ENCODE measurements at regions not wholly inside any gene's neighbourhood (a gene's known extent, or its start where the extent isn't known, plus 50 kb on each side); places are given as distances from the start of the nearest gene placed in this dataset.

DNA sequence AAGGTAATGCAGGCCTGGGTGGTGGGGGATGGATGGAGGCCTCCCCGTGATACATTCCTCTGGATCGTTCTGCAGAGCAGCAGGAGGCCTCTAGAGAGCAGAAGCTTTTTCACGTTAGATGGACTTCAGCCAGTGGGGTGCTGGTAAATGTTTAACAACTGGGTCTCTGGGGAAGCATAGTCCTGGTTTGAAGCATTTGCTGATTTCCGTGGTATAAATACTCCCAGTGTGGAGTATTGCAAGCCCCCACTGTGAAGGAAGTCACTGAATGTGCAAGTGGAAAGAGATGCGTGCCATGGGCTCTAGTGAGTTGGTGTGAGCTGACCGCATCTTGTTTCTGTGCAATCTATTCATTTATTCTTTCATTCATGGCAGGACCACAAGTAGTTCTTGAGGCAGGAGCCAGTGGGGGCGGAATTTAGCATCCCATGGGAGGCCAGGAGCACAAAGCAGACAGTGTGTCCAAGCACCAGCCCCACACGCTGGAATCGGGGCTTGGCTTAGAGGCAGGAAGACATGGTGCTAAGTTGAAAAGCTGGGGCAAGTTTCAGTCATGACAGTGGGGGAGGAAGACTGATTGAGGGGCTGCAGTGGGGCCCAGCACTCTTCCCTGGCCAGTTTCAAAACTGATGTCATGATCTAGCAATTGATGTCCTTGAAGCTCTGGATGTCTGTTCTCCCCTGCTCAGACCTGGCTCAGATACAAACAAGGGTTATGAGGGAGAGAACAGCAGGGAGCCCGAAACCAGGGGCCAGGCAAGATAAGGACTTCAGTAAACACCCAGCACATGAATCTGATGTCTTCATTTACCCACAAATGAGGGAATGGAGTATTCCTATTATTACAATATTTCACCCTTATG, 280.9 kb upstream of the LYZL1 start:
- no peak for FAIRE-seq
- DNase-seq (ENCODE audit: insufficient read length, low spot score): no peak

DNA sequence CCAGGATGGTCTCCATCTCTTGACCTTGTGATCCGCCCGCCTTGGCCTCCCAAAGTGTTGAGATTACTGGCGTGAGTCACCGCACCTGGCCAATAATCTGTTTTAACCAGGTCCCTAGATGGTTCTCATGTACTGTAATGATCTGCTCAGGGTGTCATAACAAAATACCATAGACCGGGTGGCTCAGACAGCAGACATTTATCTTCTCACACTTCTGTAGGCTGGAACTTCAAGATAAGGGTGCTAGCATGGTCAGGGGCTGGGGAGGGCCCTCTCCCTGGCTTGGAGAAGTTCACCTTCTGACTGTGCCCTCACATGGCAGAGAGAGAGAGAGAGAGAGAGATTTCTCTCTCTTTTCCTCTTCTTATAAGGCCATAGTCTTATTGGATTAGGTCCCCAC, 279.4 kb upstream of the LYZL1 start:
- FAIRE-seq (no peak), DNase-seq (ENCODE audit: insufficient read length, low spot score) (no peak)

DNA sequence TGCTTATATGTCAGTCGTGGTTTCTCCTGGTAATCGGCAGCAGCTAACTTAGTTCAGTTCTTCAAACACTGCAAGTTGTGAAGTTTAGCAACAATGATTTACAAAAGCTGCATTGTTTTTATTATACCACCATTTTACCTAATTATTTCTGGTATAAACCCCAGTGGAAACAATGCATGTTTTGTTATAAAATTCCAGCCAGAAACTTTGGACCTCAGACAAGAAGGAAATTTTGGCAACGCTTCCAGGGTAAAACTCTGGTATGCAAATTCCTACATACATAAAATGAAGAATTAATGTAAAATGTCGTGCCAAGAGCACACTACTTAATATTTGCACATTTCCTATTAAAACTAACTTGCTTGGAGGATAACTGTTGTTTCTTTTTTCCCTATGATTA, 277.4 kb upstream of the LYZL1 start:
- FAIRE-seq (no peak), DNase-seq (ENCODE audit: insufficient read length, low spot score) (no peak)

DNA sequence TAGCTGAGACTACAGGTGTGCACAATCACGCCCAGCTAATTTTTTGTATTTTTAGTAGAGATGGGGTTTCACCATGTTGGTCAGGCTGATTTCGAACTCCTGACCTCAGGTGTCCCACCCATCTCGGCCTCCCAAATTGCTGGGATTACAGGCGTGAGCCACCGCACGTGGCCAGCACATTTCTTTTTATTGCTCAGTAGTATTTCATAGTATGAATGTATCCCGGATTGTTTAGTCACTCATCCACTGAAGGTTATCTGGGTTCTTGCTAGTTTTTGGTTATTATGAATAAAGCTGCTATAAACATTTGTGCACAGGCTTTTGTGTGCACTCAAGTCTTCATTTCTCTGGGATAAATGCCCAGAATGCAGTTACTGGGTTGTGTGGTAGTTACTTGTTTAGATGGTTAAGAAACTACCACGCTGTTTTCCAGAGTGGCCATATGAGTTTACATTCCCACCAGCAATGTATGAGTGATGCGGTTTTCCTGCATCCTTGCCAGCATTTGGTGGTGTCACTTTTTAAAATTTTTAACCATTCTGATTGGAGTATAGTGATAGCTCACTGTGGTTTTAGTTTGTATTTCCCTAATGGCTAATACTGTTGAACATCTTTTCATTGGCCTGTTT, 275.8 kb upstream of the LYZL1 start:
- no peak for FAIRE-seq

DNA sequence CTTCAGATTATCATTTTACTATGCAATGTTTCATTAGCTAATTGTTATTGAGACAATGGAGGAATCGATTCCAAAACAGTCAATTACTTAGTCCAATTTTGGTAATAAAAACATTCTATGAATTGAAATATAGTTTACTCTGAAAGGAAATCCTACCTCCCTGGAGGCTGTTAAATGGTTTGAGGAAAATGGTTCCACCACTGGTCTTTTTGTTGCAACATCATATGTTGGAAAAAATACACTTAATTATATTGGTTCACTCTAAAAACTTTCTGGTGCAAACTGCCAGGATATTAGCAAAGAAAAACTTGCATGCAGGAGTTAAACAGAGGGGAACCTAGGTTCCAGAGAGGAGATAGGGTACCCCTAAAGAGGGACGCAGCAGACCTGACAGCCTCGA, 267.3 kb upstream of the LYZL1 start:
- FAIRE-seq: no peak

More for the DNA sequence above, 275.8 kb upstream of the LYZL1 start:
- DNase-seq (ENCODE audit: insufficient read length, low spot score): no peak

DNA sequence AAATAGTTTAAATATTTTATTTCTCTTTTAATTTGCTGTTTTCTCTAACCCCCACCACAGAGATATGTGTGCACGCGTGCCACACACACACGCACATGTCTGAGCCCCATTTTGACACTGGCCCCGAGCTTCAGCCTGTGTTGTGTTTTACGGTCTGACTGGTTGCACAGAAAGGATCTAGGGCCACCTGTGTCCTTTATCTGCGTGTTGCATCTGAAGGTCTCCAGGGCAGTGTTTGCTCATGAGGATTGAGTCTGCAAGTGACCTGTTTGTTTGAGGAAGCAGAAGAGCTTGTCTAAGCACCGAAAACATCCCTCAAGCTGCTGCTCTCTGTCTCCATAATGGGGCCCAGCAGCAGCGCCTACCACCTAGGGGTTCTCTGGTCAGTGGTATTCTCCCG, 266.4 kb upstream of the LYZL1 start:
- FAIRE-seq (no peak), DNase-seq (ENCODE audit: insufficient read length, low spot score) (no peak)

More for the DNA sequence above, 267.3 kb upstream of the LYZL1 start:
- no peak for DNase-seq (ENCODE audit: insufficient read length, low spot score)

DNA sequence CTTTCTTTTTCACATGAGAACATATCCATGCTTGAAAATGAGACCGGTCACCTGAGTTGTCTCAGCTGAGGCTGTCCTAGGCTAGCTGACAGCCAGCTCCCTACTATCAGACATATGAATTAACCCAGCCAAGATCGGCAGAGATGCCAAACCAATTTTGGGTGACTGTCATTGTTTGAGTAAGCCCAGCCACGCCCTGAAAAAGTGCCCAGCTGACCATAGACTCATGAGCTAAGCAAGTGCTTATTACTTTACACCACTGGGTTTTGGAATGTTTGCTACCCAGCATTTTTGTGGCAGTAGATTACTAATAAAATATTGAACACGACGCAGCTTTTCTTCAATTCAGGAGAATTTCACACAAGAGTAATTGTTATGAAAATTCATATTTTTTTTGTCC, 265.2 kb upstream of the LYZL1 start:
- FAIRE-seq (no peak), DNase-seq (ENCODE audit: insufficient read length, low spot score) (no peak)

DNA sequence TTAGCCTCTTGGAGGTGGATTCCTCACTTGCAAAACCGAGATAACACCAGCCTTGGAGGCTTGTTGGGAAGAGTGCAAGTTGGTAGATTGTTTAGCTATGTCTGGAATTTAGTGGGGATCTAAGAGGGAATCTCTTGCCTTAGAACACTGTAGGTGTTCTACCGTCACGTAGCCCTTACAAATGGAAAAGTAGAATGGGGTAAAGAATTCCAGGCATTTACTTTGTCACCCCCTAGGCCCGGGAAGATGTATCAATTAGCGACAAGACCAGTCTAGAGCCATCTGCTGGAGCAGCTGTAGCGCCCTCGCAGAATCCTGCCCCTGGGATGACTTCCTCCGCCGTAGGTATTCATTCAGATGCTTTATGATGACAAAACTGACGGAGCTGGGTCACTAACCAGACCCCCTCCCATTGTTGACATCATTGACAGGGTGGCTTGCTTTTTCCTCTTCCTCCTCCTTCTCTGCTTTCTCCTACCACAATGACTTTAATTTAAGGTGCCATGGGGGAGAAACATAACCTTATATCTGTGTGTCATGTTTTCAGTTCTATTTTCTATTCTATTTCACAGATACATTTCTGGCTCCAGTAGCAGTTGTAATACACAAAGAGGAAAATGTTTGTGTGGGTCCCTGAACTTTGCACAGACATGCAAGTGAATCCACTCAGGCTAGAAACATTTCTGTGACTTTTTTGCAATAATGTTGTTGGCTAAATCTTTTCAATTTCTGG, 262.6 kb upstream of the LYZL1 start:
- FAIRE-seq (no peak), DNase-seq (ENCODE audit: insufficient read length, low spot score) (no peak)

DNA sequence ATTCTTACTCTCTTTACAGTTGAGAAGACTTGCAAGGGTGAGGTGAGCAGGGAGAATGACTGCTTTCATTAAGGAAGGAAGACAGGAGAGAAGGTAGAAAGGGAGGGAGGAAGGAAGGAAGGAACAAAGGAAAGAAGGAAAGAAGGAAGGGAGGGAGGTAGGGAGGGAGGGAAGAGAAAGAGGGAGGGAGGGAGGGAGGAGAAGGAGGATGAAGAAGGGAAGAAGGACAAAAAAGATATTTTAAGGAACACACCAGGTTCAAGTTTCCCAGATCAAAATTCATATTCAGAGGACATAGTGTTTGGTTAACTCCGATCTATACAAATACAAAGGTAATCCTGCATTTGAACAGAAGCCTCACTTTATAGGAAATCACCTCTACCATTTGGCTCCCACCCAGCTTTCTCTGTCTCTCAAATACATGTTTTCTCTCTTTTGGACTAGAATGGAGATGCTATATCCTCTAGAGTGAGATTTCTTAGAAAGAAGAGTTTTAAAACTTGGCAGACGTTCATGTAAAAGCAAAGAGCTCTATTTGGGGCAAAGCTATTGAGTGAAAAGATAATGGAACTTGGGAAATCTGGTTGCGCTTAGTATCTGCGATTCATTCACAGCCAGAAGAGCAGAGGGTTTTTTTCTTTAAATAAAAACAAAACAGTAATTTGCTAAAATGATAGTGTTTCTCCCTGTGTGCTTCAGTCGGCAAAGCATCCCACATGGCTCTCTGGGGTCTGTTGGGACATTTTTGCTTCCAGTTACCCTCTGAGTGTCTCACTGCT, 261.9 kb upstream of the LYZL1 start:
- no peak for FAIRE-seq
- DNase-seq (ENCODE audit: insufficient read length, low spot score): no peak

DNA sequence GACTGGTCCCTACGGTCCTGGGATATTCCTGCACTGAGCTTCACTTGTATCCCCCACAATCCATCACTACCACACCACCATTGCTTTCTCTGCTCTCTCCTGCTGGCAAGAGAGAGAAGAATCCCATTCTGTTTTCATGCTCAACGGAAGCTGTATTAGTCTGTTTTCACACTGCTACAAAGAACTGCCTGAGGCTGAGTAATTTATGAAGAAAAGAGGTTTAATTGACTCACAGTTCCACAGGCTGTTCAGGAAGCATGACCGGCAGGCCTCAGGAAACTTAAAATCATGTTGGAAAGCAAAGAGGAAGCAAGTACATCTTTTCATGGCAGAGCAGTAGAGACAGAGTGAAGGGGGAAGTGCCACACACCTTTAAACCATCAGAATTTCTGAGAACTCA, 260.4 kb upstream of the LYZL1 start:
- DNase-seq (ENCODE audit: insufficient read length, low spot score) (no peak), FAIRE-seq (no peak)

DNA sequence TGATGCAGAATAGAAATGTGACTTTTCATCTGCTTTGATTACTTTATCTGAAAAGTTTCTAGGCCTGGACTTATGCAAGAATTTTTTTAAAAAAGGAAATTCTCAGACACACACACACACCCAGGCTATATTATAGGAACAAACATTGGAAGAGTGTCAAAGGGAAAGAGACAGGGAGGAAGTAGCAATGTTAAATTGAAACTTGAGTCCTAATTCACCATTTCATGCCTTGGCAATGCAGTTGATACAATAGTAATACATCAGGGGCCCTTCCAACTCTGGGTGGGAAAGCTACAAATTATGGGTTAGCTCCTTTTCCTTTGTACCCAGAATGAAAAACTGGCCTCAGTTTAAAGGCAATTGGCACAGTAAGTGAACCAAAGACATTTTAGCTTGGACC, 258.0 kb upstream of the LYZL1 start:
- no peak for FAIRE-seq
- DNase-seq (ENCODE audit: insufficient read length, low spot score): no peak

DNA sequence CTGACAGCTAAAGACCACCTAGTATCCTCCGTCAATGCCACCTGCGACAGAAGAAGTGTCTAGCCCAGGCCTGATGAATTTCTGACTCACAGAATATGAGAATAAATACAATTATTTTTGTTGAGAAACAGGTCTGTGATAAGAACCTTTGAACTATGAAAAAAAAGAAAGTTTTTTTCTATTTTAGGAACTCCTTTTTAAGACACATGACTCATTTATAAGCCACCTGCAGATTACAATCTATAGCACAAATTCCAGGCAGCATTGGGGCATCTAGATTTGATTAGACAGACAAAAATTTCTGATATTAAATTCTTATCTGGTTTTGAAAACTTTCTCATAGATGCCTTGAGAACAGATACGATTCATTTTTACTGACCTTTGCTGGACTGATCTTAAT, 256.7 kb upstream of the LYZL1 start:
- FAIRE-seq: no peak

DNA sequence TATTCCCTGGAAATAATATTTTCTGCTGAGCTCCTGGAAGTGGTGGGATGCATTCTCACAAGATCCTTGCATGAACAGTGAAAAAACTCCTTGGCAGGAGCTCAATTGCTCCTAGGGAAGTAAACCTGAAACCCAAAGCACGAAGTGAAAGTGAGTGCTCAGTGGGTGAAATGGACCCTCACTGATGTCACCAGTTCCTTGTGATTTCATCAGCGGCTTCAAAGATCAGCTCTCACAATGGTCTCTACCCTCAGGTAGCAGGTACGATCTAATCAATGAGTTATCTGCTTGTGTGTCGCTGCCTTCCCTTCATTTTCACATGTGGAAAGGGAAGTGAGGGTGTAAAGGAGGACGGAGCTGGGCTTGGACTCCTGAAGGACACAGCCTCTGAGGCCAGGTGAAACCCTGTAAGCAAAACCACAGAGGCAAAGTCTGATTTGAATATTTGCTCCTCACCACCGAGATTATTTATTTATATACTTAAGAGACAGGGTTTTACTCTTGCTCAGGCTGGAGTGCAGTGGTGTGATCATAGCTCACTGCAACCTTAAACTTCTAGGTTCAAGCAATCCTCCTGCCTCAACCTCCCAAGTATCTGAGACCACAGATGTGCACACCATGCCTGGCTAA, 255.4 kb upstream of the LYZL1 start:
- no peak for FAIRE-seq

More for the DNA sequence above, 256.7 kb upstream of the LYZL1 start:
- DNase-seq (ENCODE audit: insufficient read length, low spot score): no peak

DNA sequence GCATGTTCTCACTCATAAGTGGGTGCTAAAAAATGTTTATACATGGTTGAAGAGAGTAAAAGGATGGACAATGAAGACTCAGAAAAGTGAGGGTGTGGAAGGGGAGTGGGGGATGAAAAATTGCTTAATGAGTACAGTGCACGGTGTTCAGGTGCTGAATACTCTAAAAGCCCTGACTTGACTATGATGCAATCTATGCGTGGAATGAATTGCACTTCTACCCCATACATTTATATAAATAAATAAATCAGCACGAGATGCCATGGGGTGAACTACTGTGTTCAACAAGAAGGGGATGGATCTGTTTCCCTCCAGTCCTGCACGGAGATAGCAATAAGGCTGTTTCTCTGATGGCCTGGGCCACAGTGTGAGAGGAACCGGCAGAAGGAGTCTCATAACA, 254.3 kb upstream of the LYZL1 start:
- DNase-seq (ENCODE audit: insufficient read length, low spot score) (no peak), FAIRE-seq (no peak)

More for the DNA sequence above, 255.4 kb upstream of the LYZL1 start:
- no peak for DNase-seq (ENCODE audit: insufficient read length, low spot score)

DNA sequence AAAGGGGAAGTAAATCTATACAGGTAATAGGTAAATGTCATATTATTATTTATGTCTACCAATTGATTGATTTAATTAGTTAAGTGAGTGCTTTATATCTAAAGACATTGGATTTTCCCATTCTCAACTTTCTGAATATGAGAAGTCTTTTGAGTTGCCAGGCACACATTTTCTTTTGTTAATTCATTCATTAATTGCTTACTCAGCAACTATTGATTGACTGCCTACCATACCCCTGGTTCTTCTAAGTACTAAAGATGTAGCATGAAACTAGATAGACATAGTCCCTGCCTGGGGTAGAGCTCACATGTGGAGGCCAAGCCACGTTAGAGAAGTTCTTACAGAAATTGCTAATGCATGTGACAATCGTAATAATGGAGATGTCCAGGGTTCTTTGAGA, 253.1 kb upstream of the LYZL1 start:
- FAIRE-seq (no peak), DNase-seq (ENCODE audit: insufficient read length, low spot score) (no peak)

DNA sequence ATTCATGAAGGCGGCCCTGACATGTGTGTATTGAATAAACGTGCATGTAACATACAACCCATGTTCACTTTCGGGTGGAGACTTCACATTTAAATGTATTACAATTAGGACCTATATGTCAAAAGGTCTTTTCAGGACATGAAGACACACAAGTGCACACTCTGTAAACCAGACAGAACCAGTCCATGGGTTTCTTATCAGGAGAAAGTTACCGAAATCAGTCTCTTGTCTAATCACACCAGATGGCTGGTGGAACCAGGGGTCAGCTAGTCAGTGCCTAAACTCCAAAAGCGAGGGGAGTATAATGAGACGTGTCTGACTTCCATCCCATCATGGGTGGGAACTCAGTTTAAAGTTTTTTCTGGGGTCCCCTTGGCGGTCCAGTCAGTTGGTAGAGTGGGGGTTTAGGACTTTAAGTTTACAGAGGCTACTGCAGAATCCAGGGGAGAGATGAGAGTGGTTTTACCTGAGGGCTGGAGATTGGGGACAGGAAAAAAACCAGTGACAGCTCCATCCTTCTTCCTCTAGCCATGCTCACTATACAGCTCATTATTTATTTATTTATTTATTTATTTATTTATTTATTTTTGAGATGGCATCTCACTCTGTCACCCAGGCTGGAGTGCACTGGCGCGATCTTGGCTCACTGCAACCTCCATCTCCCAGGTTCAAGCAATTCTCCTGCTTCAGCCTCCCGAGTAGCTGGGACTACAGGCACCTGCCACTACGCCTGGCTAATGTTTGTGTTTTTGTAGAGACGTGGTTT, 251.3 kb upstream of the LYZL1 start:
- FAIRE-seq (no peak), DNase-seq (ENCODE audit: insufficient read length, low spot score) (no peak)

DNA sequence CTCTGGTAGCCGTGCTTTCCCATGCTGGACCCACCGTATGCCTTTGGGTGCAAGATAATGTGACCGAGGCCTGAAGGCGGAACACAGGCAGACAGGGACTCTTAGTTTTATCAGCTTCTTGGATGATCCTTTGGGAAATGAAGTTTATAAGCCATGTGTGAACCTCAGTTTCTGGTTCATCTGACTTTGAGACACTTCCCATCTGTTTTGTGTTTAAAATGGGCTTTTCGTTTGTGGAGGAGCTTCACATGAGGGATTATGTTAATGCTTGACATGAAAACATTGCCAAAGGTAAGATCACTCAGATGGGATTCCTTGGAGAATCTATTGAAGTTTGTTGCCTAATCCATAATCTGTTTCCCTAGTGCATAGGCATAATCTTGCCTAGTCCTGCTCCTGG, 249.8 kb upstream of the LYZL1 start:
- no peak for DNase-seq (ENCODE audit: insufficient read length, low spot score)
- FAIRE-seq: no peak

DNA sequence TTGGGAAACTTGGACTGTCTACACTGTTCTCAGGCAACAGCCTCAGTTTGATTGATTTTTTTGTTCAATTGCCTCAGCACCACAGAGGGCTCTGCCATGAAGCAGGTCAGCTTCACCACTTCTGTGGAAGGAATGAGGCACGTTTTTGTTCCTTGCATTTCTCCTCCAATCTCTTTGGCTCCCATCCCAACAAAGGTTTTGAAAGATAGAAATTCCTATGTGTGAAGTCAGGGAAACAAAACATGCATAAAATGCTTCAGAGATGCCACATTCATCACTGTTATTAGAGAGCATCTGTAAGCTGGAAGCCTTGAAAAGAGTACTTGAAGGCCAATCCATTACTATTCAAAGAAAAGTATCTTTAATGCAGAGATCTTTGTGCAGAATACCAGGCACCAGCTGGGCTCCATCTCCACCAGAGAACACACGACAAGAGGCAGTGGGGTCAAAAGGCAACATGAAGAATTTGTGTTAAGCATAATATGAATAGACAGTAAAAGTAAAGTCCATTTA, 249.1 kb upstream of the LYZL1 start:
- DNase-seq (ENCODE audit: insufficient read length, low spot score) (peak; percentile 47), FAIRE-seq (peak; percentile 52)

DNA sequence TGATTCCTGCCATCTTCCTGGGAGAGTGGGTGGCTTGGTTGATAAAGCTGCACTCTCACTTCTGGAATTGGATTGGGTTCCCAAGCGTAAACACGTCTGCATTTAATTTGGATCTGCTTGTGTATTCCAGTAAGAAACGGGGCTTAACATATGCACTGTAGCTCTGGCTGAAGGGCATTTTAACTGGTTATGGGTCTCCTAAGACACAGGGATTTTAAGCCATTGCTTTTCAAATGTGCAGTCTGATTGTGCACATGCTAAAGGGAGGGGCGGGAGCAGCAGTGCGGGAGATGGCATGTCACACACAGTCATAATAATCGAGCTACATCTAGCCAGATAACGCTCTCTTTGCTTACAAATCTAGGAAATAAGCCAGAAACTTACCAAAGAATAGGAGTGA, 247.3 kb upstream of the LYZL1 start:
- DNase-seq (ENCODE audit: insufficient read length, low spot score) (no peak), FAIRE-seq (no peak)

All from HTR-8/SVneo (cell line).